Endometrial microvascular endothelial cells (primary cell): ENCODE measurements at regions not wholly inside any gene's neighbourhood (a gene's known extent, or its start where the extent isn't known, plus 50 kb on each side); places are given as distances from the start of the nearest gene placed in this dataset.
"Not testable (repeated sequence)": the region's sequence is repeated elsewhere in the genome, so short reads cannot be mapped to it uniquely, and the experiment has no call there.

Source experiments
- in situ Hi-C: cut with HindIII; loops from 2 replicates; pipeline ENCODE4 v1.10.0; 2017; ENCODE audit warnings: low sequenced_read_pairs, low pct_unique_long_range_greater_than_20kb; ENCODE audit errors: inconsistent ontology term

DNA sequence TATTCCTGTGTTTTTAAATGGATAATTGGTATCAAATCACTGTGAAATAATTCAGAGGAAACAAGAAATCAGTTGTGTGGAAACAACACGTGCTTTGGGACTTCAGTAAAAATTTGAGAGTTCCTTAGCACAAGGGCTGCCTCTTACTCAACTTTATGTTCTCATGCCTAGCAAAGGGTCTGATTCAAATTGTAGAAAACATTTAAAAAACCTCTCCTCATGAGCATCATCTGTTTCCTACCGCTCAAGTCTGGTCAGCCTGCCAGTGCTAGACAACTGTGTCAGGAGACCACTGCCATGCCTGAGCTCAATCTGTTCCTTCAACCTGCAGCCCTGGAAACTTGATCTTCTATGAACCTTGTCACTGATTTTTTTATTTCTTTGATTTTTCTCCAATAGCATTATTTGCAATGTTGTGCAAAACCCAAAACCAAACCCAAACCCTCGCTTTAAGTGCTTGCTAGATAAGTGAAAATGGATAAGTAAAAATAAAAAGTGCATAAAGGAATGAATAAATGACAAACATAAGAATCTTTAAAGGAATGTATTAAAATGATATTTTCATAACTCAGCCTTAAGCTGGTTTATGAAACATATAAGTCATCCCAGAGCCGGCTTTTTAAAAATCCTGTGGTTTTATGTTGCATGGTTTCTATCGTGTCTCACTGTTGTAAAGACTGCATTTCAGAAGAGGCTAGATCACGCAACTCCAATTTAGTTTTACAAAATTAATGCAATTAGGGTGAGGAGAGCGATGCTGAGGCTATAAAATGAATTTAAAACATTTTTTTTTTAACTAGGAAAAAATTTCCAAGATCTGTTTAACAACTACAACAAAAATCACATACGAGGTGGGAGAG, 361.2 kb upstream of the PDE3A start:
- in situ Hi-C loops: no loop called here

DNA sequence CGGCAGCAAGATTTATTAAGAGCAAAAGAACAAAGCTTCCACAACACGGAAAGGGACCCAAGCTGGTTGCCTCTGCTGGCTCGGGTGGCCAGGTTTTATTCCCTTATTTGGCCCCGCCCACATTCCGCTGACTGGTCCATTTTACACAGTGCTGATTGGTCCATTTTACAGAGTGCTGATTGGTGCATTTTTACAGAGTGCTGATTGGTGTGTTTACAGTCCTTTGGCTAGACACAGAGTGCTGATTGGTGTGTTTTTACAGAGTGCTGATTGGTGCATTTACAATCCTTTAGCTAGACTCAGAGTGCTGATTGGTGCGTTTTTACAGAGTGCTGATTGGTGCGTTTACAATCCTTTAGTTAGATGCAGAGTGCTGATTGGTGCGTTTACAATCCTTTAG, 358.4 kb upstream of the PDE3A start:
- in situ Hi-C loops: not testable (repeated sequence)

DNA sequence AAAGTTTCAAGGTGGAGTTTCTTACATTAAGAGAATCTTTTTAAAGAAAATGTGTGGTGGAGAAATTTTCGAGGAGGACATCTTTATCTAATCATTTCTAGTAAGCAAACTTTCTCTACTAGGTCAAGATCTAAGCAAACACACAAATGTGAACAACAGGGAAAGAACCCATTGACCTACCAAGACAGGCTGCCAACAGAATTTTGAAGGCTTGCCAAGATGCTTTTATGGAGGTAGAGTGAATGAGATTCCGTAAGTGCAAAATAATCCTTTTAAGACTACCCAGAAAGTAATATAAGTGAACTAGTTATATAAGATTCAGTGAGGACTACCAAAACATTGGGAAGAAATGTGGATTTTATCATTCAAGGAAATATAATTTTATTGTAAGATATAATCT, 357.1 kb upstream of the PDE3A start:
- in situ Hi-C loops: no loop called here

- in situ Hi-C loops: no loop called here
These were observed 350.5 kb upstream of the PDE3A start for GRCh38 chr12:20017802-20018201.

DNA sequence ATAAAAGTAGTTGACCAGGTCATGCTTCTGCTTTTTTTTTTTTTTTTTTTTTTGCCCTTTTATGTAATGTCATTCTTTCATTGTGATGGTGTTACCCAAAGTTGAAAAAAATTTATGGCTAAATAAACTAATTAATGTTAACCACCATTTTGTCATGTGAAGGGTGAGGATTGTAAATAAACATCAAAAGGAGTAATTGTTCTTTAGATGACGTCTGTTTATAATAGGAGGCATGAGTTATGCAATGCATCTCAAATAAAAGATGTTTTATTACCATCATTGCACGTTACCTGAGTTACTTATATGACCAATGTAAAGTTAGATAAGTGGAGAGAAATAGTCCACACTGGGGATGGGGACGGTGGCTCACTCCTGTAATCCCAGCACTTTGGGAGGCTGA, 349.9 kb upstream of the PDE3A start:
- in situ Hi-C loops: no loop called here

DNA sequence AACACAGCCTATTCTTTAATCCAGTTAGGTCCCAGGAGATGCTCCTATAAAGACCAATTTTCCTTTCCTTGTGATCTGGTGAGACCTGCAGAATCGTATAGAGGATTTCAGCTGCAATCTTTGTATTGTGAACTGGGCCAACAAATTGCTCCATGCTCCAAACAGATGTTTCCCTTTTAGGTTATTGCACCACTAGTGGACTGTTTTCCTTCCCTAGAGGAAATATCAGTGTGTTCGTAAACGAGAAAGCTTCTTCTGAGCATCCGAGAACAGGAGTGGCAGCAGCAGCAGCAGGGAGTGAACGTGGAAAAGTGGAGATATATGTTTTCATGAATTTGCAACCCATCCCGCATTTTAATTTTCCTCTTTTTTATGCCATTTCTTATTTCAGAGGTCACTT, 344.1 kb upstream of the PDE3A start:
- in situ Hi-C loops: no loop called here

- in situ Hi-C loops: no loop called here
These were observed 340.3 kb upstream of the PDE3A start for GRCh38 chr12:20028033-20028432.

DNA sequence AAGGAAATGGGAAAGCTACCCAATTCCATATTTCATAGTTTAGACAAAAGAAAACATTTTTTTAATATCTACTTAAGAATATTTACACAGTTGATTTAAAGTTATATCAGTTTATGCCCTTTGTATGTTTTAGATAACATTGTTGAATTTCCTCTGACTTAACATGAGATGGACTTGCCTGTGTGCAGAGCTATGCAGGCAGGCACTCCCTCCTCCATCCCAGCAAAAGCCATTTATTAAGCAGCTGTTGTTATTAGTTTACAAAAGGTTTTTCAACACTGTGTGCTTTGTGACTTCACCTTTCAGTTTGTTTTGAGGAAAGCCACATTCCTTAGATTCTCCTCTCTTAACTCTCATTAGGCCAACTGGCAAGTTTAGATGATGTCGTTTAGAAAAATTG, 337.5 kb upstream of the PDE3A start:
- in situ Hi-C loops: no loop called here

DNA sequence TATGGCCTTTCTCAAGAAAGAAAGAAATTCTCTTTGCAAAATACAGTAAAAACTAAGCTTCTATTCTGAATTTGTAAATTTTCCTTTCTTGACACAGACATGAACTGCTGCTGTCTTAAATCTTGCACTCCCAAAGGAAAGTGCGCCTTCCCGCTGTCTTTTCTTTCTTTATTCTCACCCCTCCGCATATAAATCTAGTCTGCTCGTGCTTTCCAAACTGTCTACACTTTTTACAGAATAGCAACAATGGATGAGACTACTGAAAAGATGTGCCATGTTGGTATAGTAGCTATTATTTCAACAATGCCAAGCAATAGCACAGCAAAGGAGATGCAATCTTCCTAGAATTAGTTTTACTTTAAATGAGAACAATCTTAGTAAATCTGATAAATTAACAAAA, 328.8 kb upstream of the PDE3A start:
- in situ Hi-C loops: no loop called here

DNA sequence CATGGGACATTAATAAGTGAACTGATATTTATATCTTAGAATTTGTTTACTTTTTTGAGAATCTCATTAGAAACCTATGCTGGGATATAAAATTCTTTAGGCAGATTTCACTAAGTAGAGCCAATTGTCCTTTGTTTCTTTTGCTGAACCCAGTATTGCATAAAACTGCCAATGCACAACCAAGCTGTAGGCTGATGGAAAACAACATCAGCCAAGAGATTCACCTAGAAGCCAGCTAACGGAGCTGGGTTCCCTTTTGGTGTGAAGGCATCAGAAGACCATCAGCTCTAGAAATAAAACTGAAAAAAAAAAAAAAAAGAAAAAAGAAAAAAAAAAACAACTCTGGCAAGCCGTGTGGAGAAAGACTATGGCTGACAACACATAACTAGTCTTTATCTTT, 328.2 kb upstream of the PDE3A start:
- in situ Hi-C loops: no loop called here

- in situ Hi-C loops: no loop called here
These were observed 327.5 kb upstream of the PDE3A start for GRCh38 chr12:20040831-20041230.

DNA sequence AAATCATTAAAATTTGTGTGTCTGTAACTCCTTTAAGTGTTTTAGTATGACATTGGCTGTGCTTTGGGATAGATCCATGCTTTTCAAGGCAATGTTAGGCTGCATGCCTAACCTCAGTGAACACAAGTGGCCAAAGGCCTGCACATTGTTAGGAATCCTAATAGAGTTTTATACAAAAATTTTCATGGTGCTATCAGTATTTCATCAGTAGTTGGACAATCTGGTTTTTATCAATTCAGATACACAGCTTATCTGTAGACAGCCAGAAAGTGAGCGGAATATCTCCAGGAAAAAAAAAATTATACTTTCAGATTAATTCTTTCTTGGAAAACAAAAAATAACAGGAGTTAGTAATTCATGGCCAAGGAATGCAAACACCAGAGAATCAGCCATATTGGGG, 324.0 kb upstream of the PDE3A start:
- in situ Hi-C loops: no loop called here

DNA sequence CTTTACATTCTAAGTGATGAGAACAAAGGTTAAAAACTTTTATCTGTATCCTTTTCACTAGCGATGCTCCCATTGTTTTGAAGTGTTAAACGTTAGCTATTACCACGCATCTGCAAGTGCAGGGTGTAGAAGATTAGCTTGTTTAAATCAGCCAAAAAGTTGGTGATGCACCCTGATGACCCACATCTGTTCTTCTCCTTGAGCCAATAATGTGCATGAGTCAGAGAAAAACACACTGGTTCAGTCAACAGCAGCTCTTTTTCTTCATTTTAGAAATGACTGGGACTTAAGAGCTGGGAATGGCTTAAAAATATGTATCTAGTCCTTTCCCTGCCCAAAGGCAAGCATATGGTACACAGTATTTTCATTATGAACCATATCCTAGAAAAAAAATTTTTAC, 323.5 kb upstream of the PDE3A start:
- in situ Hi-C loops: no loop called here

- in situ Hi-C loops: no loop called here
These were observed 320.4 kb upstream of the PDE3A start for GRCh38 chr12:20047901-20048300.

DNA sequence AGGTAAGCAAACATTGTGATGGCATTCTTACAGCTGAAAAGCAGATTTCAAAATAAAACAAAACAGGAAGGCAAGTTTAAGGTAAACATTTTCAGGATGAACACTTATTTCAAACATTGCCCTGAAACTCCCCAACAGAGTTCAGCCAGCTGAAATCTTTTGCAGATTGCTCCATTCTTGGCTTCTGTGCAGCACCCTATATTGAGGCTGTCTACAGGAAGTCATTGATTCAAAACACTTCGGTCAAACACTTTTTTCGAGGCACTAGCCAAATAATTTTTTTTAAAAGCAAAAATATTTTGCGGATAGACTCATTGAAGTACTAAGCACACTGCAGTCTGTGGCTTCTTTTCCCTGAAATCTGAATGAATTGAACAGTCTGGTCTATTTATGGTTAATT, 318.1 kb upstream of the PDE3A start:
- in situ Hi-C loops: no loop called here

- in situ Hi-C loops: no loop called here
These were observed 314.6 kb upstream of the PDE3A start for GRCh38 chr12:20053782-20054181.

DNA sequence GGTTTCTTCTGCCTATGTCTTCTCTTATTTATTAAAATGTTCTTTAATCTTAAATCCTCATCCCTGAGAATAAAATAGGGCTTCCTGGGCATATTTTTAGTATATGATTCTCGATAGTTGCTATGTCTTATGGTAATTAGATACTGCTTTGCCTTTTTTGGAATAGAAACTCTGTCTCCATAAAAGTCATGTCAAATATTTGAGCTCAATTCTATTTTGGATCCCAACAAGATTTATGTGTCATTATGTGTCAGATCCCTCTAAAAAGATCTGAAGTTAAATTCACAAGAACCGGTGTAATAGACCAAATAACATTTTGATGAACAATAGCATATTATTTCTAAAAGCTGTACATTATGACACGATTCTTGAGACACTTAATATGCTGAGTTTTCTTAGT, 312.5 kb upstream of the PDE3A start:
- in situ Hi-C loops: no loop called here

GRCh38 chr12:20057398-20057797, 310.9 kb upstream of the PDE3A start:
- in situ Hi-C loops: no loop called here

- in situ Hi-C loops: no loop called here
These were observed 305.2 kb upstream of the PDE3A start for GRCh38 chr12:20063116-20063515.

DNA sequence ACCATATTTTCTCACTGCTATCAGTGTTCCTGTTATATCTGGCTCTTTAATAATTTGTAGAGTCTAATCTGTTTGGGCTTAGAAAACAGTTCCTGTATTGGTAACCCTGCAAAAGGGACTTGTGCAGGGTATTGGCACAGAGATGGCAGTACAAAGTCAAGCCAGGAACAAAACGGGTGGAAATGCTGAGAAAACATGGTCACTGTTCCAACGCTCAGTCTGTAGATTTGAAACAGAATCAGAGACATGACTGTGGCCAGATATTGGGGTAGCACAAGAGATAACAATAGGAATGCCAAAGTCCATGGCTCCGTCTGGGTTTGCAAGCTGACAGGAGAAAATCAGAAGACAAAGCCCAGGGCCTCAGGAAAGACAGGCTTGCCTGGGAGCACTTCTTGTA, 290.7 kb upstream of the PDE3A start:
- in situ Hi-C loops: no loop called here

DNA sequence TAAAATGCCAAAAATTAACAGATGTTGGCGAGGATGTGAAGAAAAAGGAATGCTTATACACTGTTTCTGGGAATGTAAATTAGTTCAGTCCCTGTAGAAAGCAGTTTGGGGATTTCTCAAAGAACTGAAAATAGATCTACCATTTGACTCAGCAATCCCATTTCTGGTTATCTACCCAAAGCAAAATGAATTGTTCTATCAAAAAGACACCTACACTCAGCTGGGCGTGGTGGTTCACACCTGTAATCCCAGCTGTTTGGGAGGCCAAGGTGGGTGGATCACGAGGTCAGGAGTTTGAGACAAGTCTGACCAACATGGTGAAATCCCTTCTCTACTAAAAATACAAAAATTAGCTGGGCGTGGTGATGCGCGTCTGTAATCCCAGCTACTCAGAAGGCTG, 279.3 kb upstream of the PDE3A start:
- in situ Hi-C loops: no loop called here
